ENCODE measurements at regions not wholly inside any gene's neighbourhood (a gene's known extent, or its start where the extent isn't known, plus 50 kb on each side); places are given as distances from the start of the nearest gene placed in this dataset.

GRCh38 chr6:143607168-143607567 lies 70.6 kb upstream of the PHACTR2 start:
- H3K27me3 ChIP-seq (ENCODE audit: control insufficient read depth, insufficient read depth, low read length) = no peaks in the 10 kb centered on the region
- DNase-seq (ENCODE audit: low read depth, low spot score) = no peak
- CTCF ChIA-PET = no interaction called here
- POLR2A ChIA-PET = no interaction called here
- no peak overlapping the region for H3K4me3 ChIP-seq (ENCODE audit: low read depth, low read length)
- H3K27ac ChIP-seq (ENCODE audit: low read depth, low read length) = no peak overlapping the region
- no peaks in the 10 kb centered on the region for H3K9me3 ChIP-seq (ENCODE audit: control insufficient read depth, insufficient read depth, low read length)
- no peak for TF ChIP-seq CTCF (IDR thresholded peaks at IDR 0.05; ENCODE audit: low read depth, low read length)

GRCh38 chr6:143605906-143606521 lies 71.8 kb upstream of the PHACTR2 start:
- no peak for DNase-seq (ENCODE audit: low read depth, low spot score)
- ChIA-PET CTCF (no interaction called here), POLR2A (no interaction called here)
- no peak overlapping the region for H3K4me3 ChIP-seq (ENCODE audit: low read depth, low read length)
- H3K9me3 ChIP-seq (ENCODE audit: control insufficient read depth, insufficient read depth, low read length) = no peaks in the 10 kb centered on the region
- H3K27me3 ChIP-seq (ENCODE audit: control insufficient read depth, insufficient read depth, low read length) = no peaks in the 10 kb centered on the region
- no peak overlapping the region for H3K27ac ChIP-seq (ENCODE audit: low read depth, low read length)
- TF ChIP-seq CTCF (IDR thresholded peaks at IDR 0.05; ENCODE audit: low read depth, low read length) = no peak

- H3K27me3 ChIP-seq (ENCODE audit: control insufficient read depth, insufficient read depth, low read length) = no peaks in the 10 kb centered on the region
- ChIA-PET CTCF (interaction anchor here (0.7 kb wide), 1 partner anchor 1129 kb away, joined by 3 read pairs; no protein-coding TSS in a partner anchor), POLR2A (no interaction called here)
- TF ChIP-seq CTCF (IDR thresholded peaks at IDR 0.05; ENCODE audit: low read depth, low read length) = no peak
- H3K4me3 ChIP-seq (ENCODE audit: low read depth, low read length) = no peak overlapping the region
- no peak overlapping the region for H3K27ac ChIP-seq (ENCODE audit: low read depth, low read length)
- H3K9me3 ChIP-seq (ENCODE audit: control insufficient read depth, insufficient read depth, low read length) = no peaks in the 10 kb centered on the region
- no peak for DNase-seq (ENCODE audit: low read depth, low spot score)
These were observed 74.3 kb upstream of the PHACTR2 start for GRCh38 chr6:143603455-143603854.

GRCh38 chr6:143601504-143601903 lies 76.3 kb upstream of the PHACTR2 start:
- ChIA-PET CTCF (no interaction called here), POLR2A (no interaction called here)
- Histone ChIP-seq H3K9me3 (ENCODE audit: control insufficient read depth, insufficient read depth, low read length) (no peaks in the 10 kb centered on the region), H3K27me3 (ENCODE audit: control insufficient read depth, insufficient read depth, low read length) (no peaks in the 10 kb centered on the region), H3K4me3 (ENCODE audit: low read depth, low read length) (no peak overlapping the region), H3K27ac (ENCODE audit: low read depth, low read length) (no peak overlapping the region)
- no peak for TF ChIP-seq CTCF (IDR thresholded peaks at IDR 0.05; ENCODE audit: low read depth, low read length)
- DNase-seq (ENCODE audit: low read depth, low spot score) = no peak

- DNase-seq (ENCODE audit: low read depth, low spot score) = no peak
- Histone ChIP-seq H3K9me3 (ENCODE audit: control insufficient read depth, insufficient read depth, low read length) (no peaks in the 10 kb centered on the region), H3K4me3 (ENCODE audit: low read depth, low read length) (no peak overlapping the region), H3K27me3 (ENCODE audit: control insufficient read depth, insufficient read depth, low read length) (no peaks in the 10 kb centered on the region), H3K27ac (ENCODE audit: low read depth, low read length) (no peak overlapping the region)
- ChIA-PET CTCF (interaction anchor here (1.0 kb wide), 1 partner anchor 25 kb away, joined by 4 read pairs; no protein-coding TSS in a partner anchor), POLR2A (no interaction called here)
- no peak for TF ChIP-seq CTCF (IDR thresholded peaks at IDR 0.05; ENCODE audit: low read depth, low read length)
These were observed 76.9 kb upstream of the PHACTR2 start for GRCh38 chr6:143600821-143601220.

All from AG04450 (cell line).